ENCODE measurements at regions not wholly inside any gene's neighbourhood (a gene's known extent, or its start where the extent isn't known, plus 50 kb on each side); places are given as distances from the start of the nearest gene placed in this dataset.
"Not testable (repeated sequence)": the region's sequence is repeated elsewhere in the genome, so short reads cannot be mapped to it uniquely, and the experiment has no call there.

DNA sequence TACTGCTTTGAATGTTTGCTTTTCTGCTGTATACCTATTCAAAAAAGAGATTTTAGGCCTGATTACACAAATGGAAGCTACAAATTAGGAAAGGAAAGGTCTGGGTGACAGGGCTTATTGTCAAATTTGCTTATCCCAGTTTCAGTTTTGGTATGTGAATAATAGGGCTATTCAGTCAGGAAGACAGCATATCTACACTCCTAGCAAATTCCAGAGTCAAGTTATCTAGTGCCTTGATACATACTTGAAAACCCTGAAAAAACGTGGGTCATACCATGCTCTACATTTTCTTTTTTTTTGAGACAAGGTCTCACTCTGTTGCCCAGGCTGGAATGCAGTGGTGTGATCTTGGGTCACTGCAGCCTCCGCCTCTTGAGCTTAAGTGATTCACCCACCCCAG, 59.2 kb upstream of the CCDC180 start:
- not testable (repeated sequence) for DNase-seq (ENCODE audit: low read depth)

DNA sequence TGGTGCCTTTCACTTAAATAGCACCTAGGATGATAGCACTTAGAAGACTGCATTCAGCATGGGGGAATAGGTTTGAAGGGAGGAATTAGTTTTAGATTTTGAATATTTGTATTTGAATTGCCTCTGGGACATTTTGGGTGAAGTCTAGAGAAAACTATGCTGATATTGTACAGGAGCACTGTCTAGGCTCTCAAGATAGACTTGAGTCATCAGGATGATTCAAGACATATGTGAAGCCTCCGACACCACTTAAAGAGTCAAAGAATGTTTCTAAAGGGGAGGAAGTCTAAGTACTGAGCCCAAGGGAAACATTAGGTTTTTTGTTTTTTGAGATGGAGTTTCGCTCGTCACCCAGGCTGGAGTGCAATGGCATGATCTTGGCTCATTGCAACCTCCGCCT, 63.9 kb upstream of the CCDC180 start:
- DNase-seq (ENCODE audit: low read depth) = no peak

DNA sequence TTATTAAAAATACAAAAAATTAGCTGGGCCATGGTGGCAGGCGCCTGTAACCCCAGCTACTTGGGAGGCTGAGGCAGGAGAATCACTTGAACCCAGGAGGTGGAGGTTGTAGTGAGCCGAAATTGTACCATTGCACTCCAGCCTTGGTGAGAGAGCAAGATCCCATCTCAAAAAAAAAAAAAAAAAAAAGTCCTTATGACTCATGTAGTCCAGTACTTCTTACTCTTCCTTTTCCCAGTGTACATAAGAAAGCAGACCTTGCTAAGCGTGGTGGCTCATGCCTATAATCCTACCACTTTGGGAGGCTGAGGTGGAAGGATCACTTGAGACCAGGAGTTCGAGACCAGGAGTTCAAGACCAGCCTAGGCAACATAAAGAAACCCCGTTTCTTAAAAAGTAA, 66.0 kb upstream of the CCDC180 start:
- peak; percentile 20 for DNase-seq (ENCODE audit: low read depth)

DNA sequence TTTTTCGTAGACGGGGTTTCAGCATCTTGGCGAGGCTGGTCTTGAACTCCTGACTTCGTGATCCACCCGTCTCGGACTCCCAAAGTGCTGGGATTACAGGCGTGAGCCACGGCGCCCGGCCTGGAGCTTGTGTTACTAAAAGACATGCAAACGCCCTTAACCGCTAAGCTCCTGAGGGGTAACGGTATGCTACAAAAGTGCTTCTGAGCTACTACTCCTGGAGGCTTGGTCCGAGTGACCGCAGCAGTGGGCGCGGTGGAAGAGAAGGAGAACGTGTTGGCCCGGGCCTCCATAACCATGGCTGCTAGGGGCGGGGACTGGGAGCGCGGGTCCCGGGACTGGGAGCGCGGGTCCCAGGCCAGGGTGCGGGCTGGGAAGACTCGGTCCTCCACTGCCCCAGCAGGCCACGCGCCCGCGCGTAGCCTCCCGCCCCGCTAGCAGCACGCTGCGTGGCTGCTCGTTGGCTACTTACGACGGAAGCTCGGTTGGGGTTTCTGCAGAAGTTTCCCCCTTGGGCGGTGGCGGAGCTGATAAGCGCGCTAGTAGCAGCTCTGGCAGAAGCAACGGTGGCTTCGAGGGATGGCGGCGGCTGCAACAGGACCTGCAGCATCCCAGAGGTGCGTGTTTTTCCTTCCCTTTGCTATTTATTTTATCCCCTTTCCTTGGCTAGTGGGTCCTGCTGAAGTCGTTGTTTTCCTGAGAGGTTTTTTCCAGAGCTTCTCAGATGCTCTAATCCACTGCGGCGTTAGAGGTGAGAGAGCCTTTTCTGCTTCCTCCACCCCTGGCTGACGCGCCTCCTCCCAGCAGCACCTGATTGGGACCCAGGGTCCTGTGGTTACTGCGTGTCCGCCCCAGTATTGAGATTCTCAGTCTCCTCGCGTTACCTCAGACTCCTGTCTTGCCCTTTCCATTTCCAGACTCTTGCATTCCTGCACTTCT, 69.2 kb upstream of the CCDC180 start:
- DNase-seq (ENCODE audit: low read depth) = peak; percentile 83

DNA sequence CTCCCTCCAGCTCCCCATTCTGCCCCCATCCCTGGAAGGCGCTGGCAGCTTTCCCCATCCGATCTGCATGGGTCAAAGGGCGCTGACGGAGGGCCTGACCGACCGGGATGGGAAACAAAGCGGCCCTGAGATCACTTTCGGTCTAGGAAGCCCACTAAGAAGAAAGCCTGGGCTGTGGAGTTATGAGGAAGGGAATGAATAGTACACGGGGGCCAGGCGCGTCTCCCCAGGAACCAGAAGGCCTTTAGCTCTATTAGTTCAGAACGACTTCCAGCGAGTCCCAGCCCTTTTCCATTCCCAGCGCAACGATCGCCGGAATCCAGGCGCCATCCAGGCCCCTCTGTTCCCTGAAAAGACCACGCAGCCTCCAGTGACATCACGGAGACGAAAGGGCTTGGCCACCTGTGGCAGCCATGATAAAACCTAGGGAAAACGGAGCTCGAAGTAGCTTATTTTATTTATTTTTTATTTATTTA, 70.1 kb upstream of the CCDC180 start:
- no peak for DNase-seq (ENCODE audit: low read depth)

DNA sequence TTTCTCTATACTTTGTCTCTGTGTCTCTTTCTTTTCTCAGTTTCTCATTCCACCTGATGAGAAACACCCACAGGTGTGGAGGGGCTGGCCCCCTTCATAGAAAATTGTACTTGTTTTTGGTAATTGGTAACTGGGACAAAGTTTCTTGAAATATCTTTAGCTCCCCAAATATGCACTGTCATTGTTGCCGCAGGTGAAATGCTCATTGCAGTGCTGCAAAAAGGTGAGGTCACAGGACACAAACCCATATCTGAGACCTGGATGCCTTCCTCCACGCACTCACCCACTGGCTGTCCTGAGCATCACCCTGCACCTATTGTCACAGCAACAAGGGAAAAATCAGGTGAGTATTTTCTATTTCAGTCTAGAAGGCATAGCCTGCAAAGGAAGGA, 74.5 kb upstream of the CCDC180 start:
- not testable (repeated sequence) for DNase-seq (ENCODE audit: low read depth)

- not testable (repeated sequence) for DNase-seq (ENCODE audit: low read depth)
Measured at GRCh38 chr9:97232060-97233008, 75.1 kb upstream of the CCDC180 start.

DNA sequence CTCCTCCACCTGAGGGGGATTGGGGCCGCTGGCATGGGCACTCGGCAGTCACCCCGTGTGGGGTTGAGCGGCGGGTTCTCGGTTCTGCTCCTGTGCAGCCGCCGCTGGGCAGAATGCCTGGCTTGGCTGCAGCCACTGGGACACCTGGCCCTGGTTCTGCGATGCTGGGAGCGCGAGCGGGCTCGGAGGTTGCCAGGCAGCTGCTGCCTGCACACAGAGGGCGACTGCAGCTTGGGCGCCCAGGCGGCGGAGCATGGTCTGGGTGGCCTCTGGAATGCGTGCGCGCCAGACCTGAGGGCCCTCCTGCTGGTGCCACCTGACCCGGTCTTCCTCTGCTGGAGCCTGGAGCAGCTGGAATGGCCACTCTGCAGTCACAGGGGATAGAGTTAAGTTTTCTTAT, 85.1 kb upstream of the CCDC180 start:
- not testable (repeated sequence) for DNase-seq (ENCODE audit: low read depth)

DNA sequence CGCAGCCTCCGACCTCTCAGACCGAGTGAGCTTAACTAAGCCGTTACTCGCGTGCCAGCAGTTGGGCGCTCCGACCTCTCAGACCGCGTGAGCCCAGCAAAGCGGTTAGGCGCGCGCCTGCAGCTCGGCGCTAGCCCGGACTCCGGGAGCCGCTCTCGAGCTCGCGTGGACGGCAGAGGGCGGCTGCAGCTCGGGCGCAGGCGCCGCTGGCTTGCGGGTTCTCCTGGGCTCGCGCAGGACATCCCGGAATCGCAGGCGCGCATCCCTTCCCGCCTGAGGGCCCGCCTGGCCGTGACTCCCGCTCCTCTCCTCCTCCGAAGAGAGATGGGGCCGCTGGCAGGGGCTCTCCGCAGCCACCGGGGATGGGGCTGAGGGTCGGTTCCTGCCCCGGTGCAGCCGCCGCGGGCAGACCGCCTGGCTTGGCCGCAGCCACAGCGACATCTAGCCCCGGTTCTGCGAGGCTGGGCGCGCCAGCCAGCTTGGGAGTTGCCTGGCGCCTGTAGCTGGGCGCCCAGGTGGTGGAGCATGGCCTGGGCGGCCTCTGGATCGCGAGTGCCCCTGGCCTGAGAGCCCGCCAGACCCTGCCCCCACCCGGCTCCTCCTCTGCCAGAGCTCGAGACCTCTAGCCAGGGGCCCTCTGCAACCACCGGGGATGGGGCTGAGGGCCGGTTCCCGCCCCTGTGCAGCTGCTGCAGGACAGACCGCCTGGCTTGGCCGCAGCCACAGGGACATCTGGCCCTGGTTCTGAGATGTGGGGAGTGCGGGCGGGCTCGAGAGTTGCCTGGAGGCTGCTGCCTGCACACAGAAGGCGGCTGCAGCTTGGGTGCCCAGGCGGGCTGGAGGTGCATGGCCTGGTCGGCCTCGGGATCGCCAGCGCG, 85.7 kb upstream of the CCDC180 start:
- DNase-seq (ENCODE audit: low read depth) = peak; percentile 75

GRCh38 chr9:97220894-97221477, 86.5 kb upstream of the CCDC180 start:
- no peak for DNase-seq (ENCODE audit: low read depth)

DNA sequence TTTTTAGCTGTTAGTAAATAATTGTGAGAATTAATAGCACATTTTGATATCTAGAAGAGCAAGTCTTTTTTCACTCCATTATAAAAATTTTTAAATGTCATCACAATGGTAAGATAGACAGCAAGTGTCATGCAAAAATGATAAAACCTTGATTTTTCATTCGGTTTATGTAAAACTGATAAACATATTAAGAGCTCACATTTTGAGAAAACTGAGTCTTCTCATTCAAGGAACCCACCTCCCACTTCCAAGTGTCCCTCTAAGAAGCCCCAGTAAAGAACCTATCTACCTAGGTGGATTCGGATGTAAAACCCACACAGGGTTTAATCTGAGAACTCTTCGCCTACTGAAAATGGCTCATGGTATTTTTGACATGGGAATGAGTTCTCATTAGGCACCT, 87.1 kb upstream of the CCDC180 start:
- not testable (repeated sequence) for DNase-seq (ENCODE audit: low read depth)

- DNase-seq (ENCODE audit: low read depth) = not testable (repeated sequence)
Measured at GRCh38 chr9:97219443-97220140, 87.9 kb upstream of the CCDC180 start.

- DNase-seq (ENCODE audit: low read depth) = not testable (repeated sequence)
Measured at GRCh38 chr9:97215127-97215526, 92.3 kb upstream of the CCDC180 start.

GRCh38 chr9:97214556-97214955, 92.9 kb upstream of the CCDC180 start:
- not testable (repeated sequence) for DNase-seq (ENCODE audit: low read depth)

DNA sequence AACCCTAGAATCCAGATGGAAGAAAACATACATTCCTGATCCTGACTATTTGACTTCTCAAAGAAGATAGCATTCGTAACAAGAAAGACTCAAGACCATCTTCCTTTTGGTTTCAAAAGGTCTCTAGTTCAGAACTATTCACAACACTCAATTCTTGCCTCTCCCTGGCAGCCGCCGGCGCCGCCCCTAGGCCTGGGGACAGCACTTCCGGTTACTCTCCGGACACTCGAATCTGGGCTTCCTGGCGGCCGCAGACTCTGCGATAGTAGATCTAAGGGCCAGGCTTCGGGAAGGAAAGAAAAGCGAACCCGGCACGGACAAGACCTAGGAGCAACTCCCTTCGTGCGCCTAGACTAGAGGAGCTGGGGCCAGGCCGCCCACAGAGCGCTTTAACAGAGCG, 107.8 kb upstream of the CCDC180 start:
- DNase-seq (ENCODE audit: low read depth) = not testable (repeated sequence)

- not testable (repeated sequence) for DNase-seq (ENCODE audit: low read depth)
Measured at GRCh38 chr9:97193767-97194166, 113.7 kb upstream of the CCDC180 start.

- DNase-seq (ENCODE audit: low read depth) = no peak
Measured at GRCh38 chr9:97188545-97188944, 118.9 kb upstream of the CCDC180 start.

GRCh38 chr9:97187706-97188105, 119.8 kb upstream of the CCDC180 start:
- not testable (repeated sequence) for DNase-seq (ENCODE audit: low read depth)

- no peak for DNase-seq (ENCODE audit: low read depth)
Measured at GRCh38 chr9:97186493-97186892, 121.0 kb upstream of the CCDC180 start.

GRCh38 chr9:97182532-97182931, 124.9 kb upstream of the CCDC180 start:
- DNase-seq (ENCODE audit: low read depth) = not testable (repeated sequence)
